ENCODE measurements at regions not wholly inside any gene's neighbourhood (a gene's known extent, or its start where the extent isn't known, plus 50 kb on each side); places are given as distances from the start of the nearest gene placed in this dataset.

DNA sequence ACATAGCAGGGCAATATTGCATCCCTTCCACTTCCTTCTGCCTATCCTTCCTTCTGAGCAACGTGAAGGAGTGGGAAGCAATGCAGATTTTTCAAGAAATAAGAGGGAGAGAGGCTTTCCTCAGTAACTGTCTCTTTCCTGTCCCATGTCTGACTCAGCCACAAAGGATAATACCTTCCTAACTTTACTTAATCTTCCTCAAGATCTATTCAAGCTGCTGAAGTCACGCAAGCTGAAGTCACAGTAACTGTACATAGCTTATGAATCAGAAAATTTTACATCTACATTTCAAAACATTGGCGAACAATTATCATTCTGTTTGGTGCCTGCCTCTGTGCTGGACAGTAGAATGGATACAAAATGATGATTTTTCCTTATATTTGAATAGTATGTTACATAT, 86.4 kb upstream of the POU3F2 start:
- H3K4me3 ChIP-seq (ENCODE audit: low read length) = no peak overlapping the region
- no peaks in the 10 kb centered on the region for H3K27me3 ChIP-seq (replicated peaks; ENCODE audit: insufficient read depth, low read length)
- no peaks in the 10 kb centered on the region for H4K20me1 ChIP-seq (ENCODE audit: insufficient read depth, low read length)
- no peaks in the 10 kb centered on the region for H3F3A ChIP-seq (ENCODE audit: insufficient read depth, low read length)
- TF ChIP-seq CTCF (IDR thresholded peaks at IDR 0.05; ENCODE audit: low read length) (no peak), EZH2 (optimal IDR thresholded peaks at IDR 0.05; ENCODE audit: low read depth, low read length) (no peak), EZH2phosphoT487 (IDR thresholded peaks at IDR 0.05; ENCODE audit: low read length) (no peak)
- DNase-seq = no peak
- H3K4me2 ChIP-seq (ENCODE audit: low read depth, low read length) = no peak overlapping the region
- H3K27ac ChIP-seq (ENCODE audit: low read length) = no peak overlapping the region
- no peaks in the 10 kb centered on the region for H3K79me2 ChIP-seq (ENCODE audit: low read length)
- H3K9me2 ChIP-seq (replicated peaks; ENCODE audit: insufficient read depth, low read length) = no peaks in the 10 kb centered on the region
- H3K36me3 ChIP-seq (replicated peaks; ENCODE audit: insufficient read depth, low read length) = no peaks in the 10 kb centered on the region
- H2AFZ ChIP-seq (ENCODE audit: low read length) = no peak overlapping the region
- H3K9me3 ChIP-seq (replicated peaks; ENCODE audit: insufficient read depth, low read length) = no peaks in the 10 kb centered on the region
- no peak overlapping the region for H3K9ac ChIP-seq (ENCODE audit: low read length)
- no peaks in the 10 kb centered on the region for H3K4me1 ChIP-seq (ENCODE audit: low read length)

- no peak for TF ChIP-seq CTCF (IDR thresholded peaks at IDR 0.05; ENCODE audit: low read length)
- H3K9me3 ChIP-seq (replicated peaks; ENCODE audit: insufficient read depth, low read length) = no peaks in the 10 kb centered on the region
- no peaks in the 10 kb centered on the region for H3K36me3 ChIP-seq (replicated peaks; ENCODE audit: insufficient read depth, low read length)
- no peaks in the 10 kb centered on the region for H4K20me1 ChIP-seq (ENCODE audit: insufficient read depth, low read length)
- H3K4me2 ChIP-seq (ENCODE audit: low read depth, low read length) = no peak overlapping the region
- DNase-seq = no peak
- no peaks in the 10 kb centered on the region for H3K27me3 ChIP-seq (replicated peaks; ENCODE audit: insufficient read depth, low read length)
- no peaks in the 10 kb centered on the region for H3K79me2 ChIP-seq (ENCODE audit: low read length)
- H3K9me2 ChIP-seq (replicated peaks; ENCODE audit: insufficient read depth, low read length) = no peaks in the 10 kb centered on the region
- no peak overlapping the region for H3K4me3 ChIP-seq (ENCODE audit: low read length)
- H2AFZ ChIP-seq (ENCODE audit: low read length) = no peak overlapping the region
- no peaks in the 10 kb centered on the region for H3F3A ChIP-seq (ENCODE audit: insufficient read depth, low read length)
- H3K9ac ChIP-seq (ENCODE audit: low read length) = no peak overlapping the region
- H3K27ac ChIP-seq (ENCODE audit: low read length) = no peak overlapping the region
- H3K4me1 ChIP-seq (ENCODE audit: low read length) = no peaks in the 10 kb centered on the region
These were observed 74.9 kb upstream of the POU3F2 start for GRCh38 chr6:98759459-98759858.

- Histone ChIP-seq H4K20me1 (ENCODE audit: insufficient read depth, low read length) (no peaks in the 10 kb centered on the region), H3F3A (ENCODE audit: insufficient read depth, low read length) (no peaks in the 10 kb centered on the region), H3K4me1 (ENCODE audit: low read length) (no peaks in the 10 kb centered on the region), H3K27me3 (replicated peaks; ENCODE audit: insufficient read depth, low read length) (no peaks in the 10 kb centered on the region), H3K9ac (ENCODE audit: low read length) (peak overlapping the region; percentile 22; the same call in 1 of the 2 replicates), H3K9me2 (replicated peaks; ENCODE audit: insufficient read depth, low read length) (no peaks in the 10 kb centered on the region), H2AFZ (ENCODE audit: low read length) (peak overlapping the region; percentile 74), H3K79me2 (ENCODE audit: low read length) (no peaks in the 10 kb centered on the region), H3K9me3 (replicated peaks; ENCODE audit: insufficient read depth, low read length) (no peaks in the 10 kb centered on the region), H3K4me2 (ENCODE audit: low read depth, low read length) (peak overlapping the region; percentile 68), H3K4me3 (ENCODE audit: low read length) (peak overlapping the region; percentile 57), H3K27ac (ENCODE audit: low read length) (no peak overlapping the region), H3K36me3 (replicated peaks; ENCODE audit: insufficient read depth, low read length) (no peaks in the 10 kb centered on the region)
- no peak for TF ChIP-seq EZH2phosphoT487 (IDR thresholded peaks at IDR 0.05; ENCODE audit: low read length)
- no peak for TF ChIP-seq CTCF (IDR thresholded peaks at IDR 0.05; ENCODE audit: low read length)
- TF ChIP-seq EZH2 (optimal IDR thresholded peaks at IDR 0.05; ENCODE audit: low read depth, low read length) = no peak
- DNase-seq = peak; percentile 7
These were observed 69.9 kb upstream of the POU3F2 start for GRCh38 chr6:98764373-98764911.

Measured in MM.1S (cell line).